Natural killer cell (primary cell): ENCODE measurements at regions not wholly inside any gene's neighbourhood (a gene's known extent, or its start where the extent isn't known, plus 50 kb on each side); places are given as distances from the start of the nearest gene placed in this dataset.

Experiments
- ATAC-seq, 3 donors: fragments of 150-1000 bp in 2 of 3; fragments of 200-7000 bp in 1 of 3; cut with Tn5 transposase; 1 replicate in 1 of 3; 2 replicates in 2 of 3; pipeline ENCODE4 v1.10.0; 2021; ENCODE audit warnings: mild to moderate bottlenecking in 2 of 3, moderate library complexity in 2 of 3
- DNase-seq, 2 donors: peaks; one replicate each; pipeline versions ENCODE4 v3.0.0 to v3.0.0-alpha.2; 2013 to 2021; ENCODE audit warnings: mixed read lengths in 1 of 2
- H3K27ac ChIP-seq: one replicate; pipeline ENCODE4 v1.5.1; 2013; ENCODE audit warnings: mild to moderate bottlenecking, low read length
- H3K27me3 ChIP-seq: one replicate; pipeline ENCODE4 v1.6.1; 2013; ENCODE audit warnings: low read length; ENCODE audit not compliant: control insufficient read depth, insufficient read depth
- H3K36me3 ChIP-seq: one replicate; pipeline ENCODE4 v1.6.1; 2013; ENCODE audit warnings: low read length; ENCODE audit not compliant: control insufficient read depth, insufficient read depth
- H3K4me1 ChIP-seq: one replicate; pipeline ENCODE4 v1.6.1; 2013; ENCODE audit warnings: low read length; ENCODE audit not compliant: control insufficient read depth, insufficient read depth
- H3K4me3 ChIP-seq: one replicate; pipeline ENCODE4 v1.5.1; 2013; ENCODE audit warnings: low read length
- H3K9me3 ChIP-seq: one replicate; pipeline ENCODE4 v1.6.1; 2013; ENCODE audit warnings: low read length; ENCODE audit not compliant: control insufficient read depth, insufficient read depth
- H3K27ac Mint-ChIP-seq, 2 donors: one replicate each; pipeline ENCODE4 v1.8.0; 2022; ENCODE audit warnings: mild to moderate bottlenecking in 2 of 2, mixed read lengths in 2 of 2, moderate library complexity in 1 of 2
- H3K27me3 Mint-ChIP-seq, 2 donors: one replicate each; pipeline ENCODE4 v1.8.0; 2022; ENCODE audit warnings: low read depth in 2 of 2, mixed read lengths in 2 of 2
- H3K36me3 Mint-ChIP-seq: one replicate; pipeline ENCODE4 v1.8.0; 2022; ENCODE audit warnings: mixed read lengths
- H3K4me1 Mint-ChIP-seq, 2 donors: one replicate each; pipeline ENCODE4 v1.8.0; 2022; ENCODE audit warnings: mixed read lengths in 2 of 2
- H3K4me3 Mint-ChIP-seq: one replicate; pipeline ENCODE4 v1.8.0; 2022; ENCODE audit warnings: mild to moderate bottlenecking, moderate library complexity, mixed read lengths
- H3K9me3 Mint-ChIP-seq, 2 donors: one replicate each; pipeline ENCODE4 v1.8.0; 2022; ENCODE audit warnings: mixed read lengths in 2 of 2
- WGBS: methylation state at CpG from one replicate; pipeline ENCODE4 v1.1.7; 2013; ENCODE audit warnings: missing lambda C conversion rate; ENCODE audit not compliant: insufficient coverage; 5-methylcytosine and 5-hydroxymethylcytosine counted together
- intact Hi-C: fragments of 100-400 bp; cut with micrococcal nuclease; formaldehyde crosslinking; loops from one replicate; pipeline ENCODE4 v1.14.2; 2022
- TF ChIP-seq, protein P1 (sequence below): fragments of 200-600 bp; IDR thresholded peaks from one replicate; pipeline ENCODE4 v1.8.0; 2022; ENCODE audit warnings: antibody characterized with exemption

GRCh38 chr2:236805800-236806531 is 236.3 kb downstream of the ACKR3 start:
- no peak for ATAC-seq

DNA sequence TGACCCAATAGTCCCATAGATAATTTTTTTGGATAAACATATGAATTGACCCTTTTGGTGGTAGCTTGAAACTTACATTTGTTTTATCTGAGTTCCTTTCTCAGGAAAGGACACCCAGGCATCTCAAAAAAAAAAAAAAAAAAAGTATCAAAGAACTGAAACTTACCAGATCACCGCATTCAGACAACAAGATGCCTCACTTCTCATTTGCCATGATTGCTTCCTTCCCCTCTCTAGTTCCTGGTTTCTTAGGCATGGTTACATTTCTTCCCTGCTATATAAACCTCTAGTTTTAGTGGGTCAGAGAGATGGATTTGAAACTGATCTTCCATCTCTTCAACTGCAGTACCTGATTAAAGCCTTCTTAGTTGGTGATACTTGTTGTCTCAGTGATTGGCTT is 240.1 kb downstream of the ACKR3 start:
- Mint-ChIP-seq H3K36me3 (no peaks in the 10 kb centered on the region), H3K4me1 (no peaks in the 10 kb centered on the region), H3K27ac (no peak overlapping the region), H3K4me3 (no peak overlapping the region), H3K9me3 (peaks cover 0 to 8% of the 10 kb centered on the region in 2 donors), H3K27me3 (peaks cover 12 to 20% of the 10 kb centered on the region in 2 donors)
- no peaks in the 10 kb centered on the region for H3K36me3 ChIP-seq
- DNase-seq (no peak), ATAC-seq (no peak)
- TF ChIP-seq, protein P1, sequence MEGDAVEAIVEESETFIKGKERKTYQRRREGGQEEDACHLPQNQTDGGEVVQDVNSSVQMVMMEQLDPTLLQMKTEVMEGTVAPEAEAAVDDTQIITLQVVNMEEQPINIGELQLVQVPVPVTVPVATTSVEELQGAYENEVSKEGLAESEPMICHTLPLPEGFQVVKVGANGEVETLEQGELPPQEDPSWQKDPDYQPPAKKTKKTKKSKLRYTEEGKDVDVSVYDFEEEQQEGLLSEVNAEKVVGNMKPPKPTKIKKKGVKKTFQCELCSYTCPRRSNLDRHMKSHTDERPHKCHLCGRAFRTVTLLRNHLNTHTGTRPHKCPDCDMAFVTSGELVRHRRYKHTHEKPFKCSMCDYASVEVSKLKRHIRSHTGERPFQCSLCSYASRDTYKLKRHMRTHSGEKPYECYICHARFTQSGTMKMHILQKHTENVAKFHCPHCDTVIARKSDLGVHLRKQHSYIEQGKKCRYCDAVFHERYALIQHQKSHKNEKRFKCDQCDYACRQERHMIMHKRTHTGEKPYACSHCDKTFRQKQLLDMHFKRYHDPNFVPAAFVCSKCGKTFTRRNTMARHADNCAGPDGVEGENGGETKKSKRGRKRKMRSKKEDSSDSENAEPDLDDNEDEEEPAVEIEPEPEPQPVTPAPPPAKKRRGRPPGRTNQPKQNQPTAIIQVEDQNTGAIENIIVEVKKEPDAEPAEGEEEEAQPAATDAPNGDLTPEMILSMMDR, result no peak
- WGBS, result no CpG with 5 or more reads among the region's 1 CpG
- no peaks in the 10 kb centered on the region for H3K9me3 ChIP-seq
- no peak overlapping the region for H3K27ac ChIP-seq
- no peaks in the 10 kb centered on the region for H3K27me3 ChIP-seq
- intact Hi-C loops, result no loop called here
- H3K4me3 ChIP-seq, result no peak overlapping the region
- H3K4me1 ChIP-seq, result no peaks in the 10 kb centered on the region

More at GRCh38 chr2:236805800-236806531, 236.3 kb downstream of the ACKR3 start:
- Mint-ChIP-seq H3K36me3 (no peaks in the 10 kb centered on the region), H3K27ac (no peak overlapping the region), H3K9me3 (peaks cover 0 to 8% of the 10 kb centered on the region in 2 donors), H3K4me1 (no peaks in the 10 kb centered on the region), H3K4me3 (no peak overlapping the region), H3K27me3 (peaks cover 20 to 37% of the 10 kb centered on the region in 2 donors)
- TF ChIP-seq, protein P1, result no peak
- Histone ChIP-seq H3K27ac (no peak overlapping the region), H3K36me3 (no peaks in the 10 kb centered on the region), H3K27me3 (no peaks in the 10 kb centered on the region), H3K4me3 (no peak overlapping the region), H3K9me3 (no peaks in the 10 kb centered on the region), H3K4me1 (no peaks in the 10 kb centered on the region)
- WGBS, result 82% methylated on average over 6 of the region's 6 CpGs
- DNase-seq, result no peak
- intact Hi-C loops, result no loop called here

- intact Hi-C loops, result no loop called here
- no peaks in the 10 kb centered on the region for H3K4me1 ChIP-seq
- H3K4me1 Mint-ChIP-seq, result no peaks in the 10 kb centered on the region
- H3K36me3 ChIP-seq, result no peaks in the 10 kb centered on the region
- H3K36me3 Mint-ChIP-seq, result no peaks in the 10 kb centered on the region
- TF ChIP-seq, protein P1, result no peak
- peaks cover 0 to 8% of the 10 kb centered on the region in 2 donors for H3K9me3 Mint-ChIP-seq
- ATAC-seq, result no peak
- H3K27me3 Mint-ChIP-seq, result peaks cover 7 to 14% of the 10 kb centered on the region in 2 donors
- H3K27ac ChIP-seq, result no peak overlapping the region
- H3K4me3 Mint-ChIP-seq, result no peak overlapping the region
- no peaks in the 10 kb centered on the region for H3K27me3 ChIP-seq
- WGBS, result 92% methylated on average over 4 of the region's 4 CpGs
- DNase-seq, result no peak
- no peak overlapping the region for H3K27ac Mint-ChIP-seq
- no peak overlapping the region for H3K4me3 ChIP-seq
- no peaks in the 10 kb centered on the region for H3K9me3 ChIP-seq
These were observed 241.5 kb downstream of the ACKR3 start for GRCh38 chr2:236811062-236811656.
